HepG2 (cell line): ENCODE measurements at regions not wholly inside any gene's neighbourhood (a gene's known extent, or its start where the extent isn't known, plus 50 kb on each side); places are given as distances from the start of the nearest gene placed in this dataset.

Experiments used
- ATAC-seq: fragments of 200-7000 bp; cut with Tn5 transposase; 3 replicates; pipeline ENCODE4 v1.9.1; 2020; ENCODE audit warnings: mild to moderate bottlenecking, moderate library complexity
- BruUV-seq: library from RNA; stranded (reverse); fragments of 400-500 nt; replicated peaks from 2 replicates; lab custom pipeline; 2021; lab: Mats Ljungman, UMichigan
- CTCF ChIA-PET: fragments of 300-600 bp; formaldehyde crosslinking; extraction: SDS; loops from one replicate; lab custom pipeline; 2021; ENCODE audit warnings: low total read pairs, inconsistent platforms, low intra/inter-chr PET ratio; lab: Yijun Ruan, JAX
- POLR2A ChIA-PET: fragments of 350-600 bp; sonication (Branson Sonifier 250); formaldehyde crosslinking; loops from one replicate; lab custom pipeline; 2020; ENCODE audit warnings: antibody characterized with exemption, inconsistent platforms; lab: Yijun Ruan, JAX
- DNase-seq: peaks from one replicate; pipeline ENCODE4 v3.0.0-alpha.2; 2015; ENCODE audit warnings: low spot score
- FAIRE-seq: peaks from 3 replicates; lab custom pipeline; 2011; peaks lifted over from hg19 to GRCh38; lab: Jason Lieb, UNC
- H2AFZ ChIP-seq: one replicate; pipeline ENCODE4 v1.6.1; 2011; ENCODE audit warnings: low read length, inconsistent platforms
- H3K27ac ChIP-seq: fragments of 300-600 bp; 3 replicates; pipeline ENCODE4 v1.8.0; 2011; ENCODE audit warnings: mixed run types, mild to moderate bottlenecking, mixed read lengths, low read length, inconsistent platforms; ENCODE audit not compliant: insufficient read depth; ENCODE audit errors: extremely low read length
- H3K27me3 ChIP-seq, 2 experiments: fragments of 200-600 bp in 1 of 2; 2 replicates in 1 of 2; 3 replicates in 1 of 2; pipeline versions ENCODE4 v1.6.0 to v1.8.0; 2011; ENCODE audit warnings: low read length in 2 of 2, mild to moderate bottlenecking in 2 of 2, moderate library complexity in 2 of 2, inconsistent platforms in 1 of 2; ENCODE audit not compliant: insufficient read depth in 2 of 2, control insufficient read depth in 1 of 2
- H3K36me3 ChIP-seq, 2 experiments: fragments of 200-600 bp in 1 of 2; replicated peaks in 1 of 2; 2 replicates in 1 of 2; 3 replicates in 1 of 2; pipeline versions ENCODE4 v1.5.1 to v1.8.0; 2011; ENCODE audit warnings: low read length in 2 of 2, inconsistent platforms in 1 of 2; ENCODE audit not compliant: insufficient read depth in 2 of 2, control insufficient read depth in 1 of 2
- H3K4me1 ChIP-seq: 2 replicates; pipeline ENCODE4 v1.5.1; 2012; ENCODE audit warnings: low read length, inconsistent platforms; ENCODE audit not compliant: insufficient read depth
- H3K4me2 ChIP-seq: 2 replicates; pipeline ENCODE4 v1.6.0; 2011; ENCODE audit warnings: low read depth, low read length, inconsistent platforms
- H3K4me3 ChIP-seq, 3 experiments: fragments of 200-600 bp in 1 of 3; sonication (generic), shearing (Covaris generic) in 1 of 3; replicated peaks in 1 of 3; 2 replicates each; pipeline ENCODE4 v1.5.1; 2011 to 2016; ENCODE audit warnings: low read length in 3 of 3, inconsistent platforms in 2 of 3, low read depth in 2 of 3, mild to moderate bottlenecking in 2 of 3, control low read depth in 1 of 3, mixed read lengths in 1 of 3; ENCODE audit not compliant: insufficient read depth in 1 of 3
- H3K79me2 ChIP-seq: one replicate; pipeline ENCODE4 v1.6.1; 2011; ENCODE audit warnings: low read length, inconsistent platforms; ENCODE audit not compliant: insufficient read depth
- H3K9ac ChIP-seq: 2 replicates; pipeline ENCODE4 v1.6.0; 2011; ENCODE audit warnings: mild to moderate bottlenecking, low read depth, low read length, inconsistent platforms; ENCODE audit not compliant: insufficient read depth
- H3K9me3 ChIP-seq: 2 replicates; pipeline ENCODE4 v1.5.1; 2012; ENCODE audit warnings: mild to moderate bottlenecking, low read length
- H4K20me1 ChIP-seq: 2 replicates; pipeline ENCODE4 v1.6.0; 2011; ENCODE audit warnings: inconsistent platforms, mild to moderate bottlenecking, low read length, moderate library complexity; ENCODE audit not compliant: insufficient read depth
- NCOA1 ChIP-seq: sonication (generic); formaldehyde crosslinking; IDR thresholded peaks from 2 replicates; pipeline ENCODE4 v1.9.0; 2021; ENCODE audit warnings: missing genetic modification reagents
- NR2F2 ChIP-seq: IDR thresholded peaks from 2 replicates; pipeline ENCODE4 v1.6.1; 2012; ENCODE audit warnings: low read depth, inconsistent platforms, borderline replicate concordance
- PHF8 ChIP-seq: sonication (generic); formaldehyde crosslinking; IDR thresholded peaks from 2 replicates; pipeline ENCODE4 v1.5.0; 2020; ENCODE audit warnings: missing genetic modification reagents
- TEAD3 ChIP-seq: optimal IDR thresholded peaks from 2 replicates; pipeline ENCODE3; 2016; ENCODE audit warnings: borderline replicate concordance
- ZBTB21 ChIP-seq: sonication (generic); formaldehyde crosslinking; IDR thresholded peaks from 2 replicates; pipeline ENCODE4 v1.4.0; 2020; ENCODE audit warnings: missing genetic modification reagents
- ZNF333 ChIP-seq: sonication (generic); formaldehyde crosslinking; IDR thresholded peaks from 2 replicates; pipeline ENCODE4 v1.4.0; 2020; ENCODE audit warnings: mild to moderate bottlenecking, missing genetic modification reagents, borderline replicate concordance
- ZNF503 ChIP-seq: sonication (generic); formaldehyde crosslinking; IDR thresholded peaks from 2 replicates; pipeline ENCODE4 v1.4.0; 2020; ENCODE audit warnings: missing genetic modification reagents
- ZNF788 ChIP-seq: sonication (generic); formaldehyde crosslinking; IDR thresholded peaks from 2 replicates; pipeline ENCODE4 v1.5.0; 2020; ENCODE audit warnings: mild to moderate bottlenecking, missing genetic modification reagents, borderline replicate concordance
- WGBS: methylation state at CpG from one replicate; pipeline ENCODE4 v1.1.6; 2017; ENCODE audit warnings: low lambda C conversion rate; 5-methylcytosine and 5-hydroxymethylcytosine counted together
- in situ Hi-C: cut with HindIII; loops from 2 replicates; pipeline ENCODE4 v1.10.0; 2017; ENCODE audit warnings: low pct_unique_long_range_greater_than_20kb; ENCODE audit not compliant: extremely low pct_ligation_motif_present
- intact Hi-C: fragments of 100-400 bp; cut with micrococcal nuclease; formaldehyde crosslinking; loops from one replicate; pipeline ENCODE4 v1.10.0; 2022; ENCODE audit not compliant: unreplicated experiment
- TF ChIP-seq, protein P1 (sequence below): fragments of 450-650 bp; IDR thresholded peaks from 2 replicates; pipeline ENCODE4 v1.6.1; 2017; ENCODE audit warnings: mild to moderate bottlenecking

GRCh38 chr18:54529444-54529843, 61.6 kb upstream of the DYNAP start:
- BruUV-seq, result no TSS peak
- TF ChIP-seq NCOA1 (CRISPR knock-in tag) (no peak), NR2F2 (no peak), ZNF788 (CRISPR knock-in tag) (no peak), ZNF333 (CRISPR knock-in tag) (no peak), ZBTB21 (no peak), ZNF503 (CRISPR knock-in tag) (no peak), PHF8 (no peak), TEAD3 (CRISPR knock-in tag) (no peak)
- TF ChIP-seq, protein P1, sequence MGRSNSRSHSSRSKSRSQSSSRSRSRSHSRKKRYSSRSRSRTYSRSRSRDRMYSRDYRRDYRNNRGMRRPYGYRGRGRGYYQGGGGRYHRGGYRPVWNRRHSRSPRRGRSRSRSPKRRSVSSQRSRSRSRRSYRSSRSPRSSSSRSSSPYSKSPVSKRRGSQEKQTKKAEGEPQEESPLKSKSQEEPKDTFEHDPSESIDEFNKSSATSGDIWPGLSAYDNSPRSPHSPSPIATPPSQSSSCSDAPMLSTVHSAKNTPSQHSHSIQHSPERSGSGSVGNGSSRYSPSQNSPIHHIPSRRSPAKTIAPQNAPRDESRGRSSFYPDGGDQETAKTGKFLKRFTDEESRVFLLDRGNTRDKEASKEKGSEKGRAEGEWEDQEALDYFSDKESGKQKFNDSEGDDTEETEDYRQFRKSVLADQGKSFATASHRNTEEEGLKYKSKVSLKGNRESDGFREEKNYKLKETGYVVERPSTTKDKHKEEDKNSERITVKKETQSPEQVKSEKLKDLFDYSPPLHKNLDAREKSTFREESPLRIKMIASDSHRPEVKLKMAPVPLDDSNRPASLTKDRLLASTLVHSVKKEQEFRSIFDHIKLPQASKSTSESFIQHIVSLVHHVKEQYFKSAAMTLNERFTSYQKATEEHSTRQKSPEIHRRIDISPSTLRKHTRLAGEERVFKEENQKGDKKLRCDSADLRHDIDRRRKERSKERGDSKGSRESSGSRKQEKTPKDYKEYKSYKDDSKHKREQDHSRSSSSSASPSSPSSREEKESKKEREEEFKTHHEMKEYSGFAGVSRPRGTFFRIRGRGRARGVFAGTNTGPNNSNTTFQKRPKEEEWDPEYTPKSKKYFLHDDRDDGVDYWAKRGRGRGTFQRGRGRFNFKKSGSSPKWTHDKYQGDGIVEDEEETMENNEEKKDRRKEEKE, result no peak
- H3K36me3 ChIP-seq, result no peaks in the 10 kb centered on the region
- no peak overlapping the region for H3K4me2 ChIP-seq
- POLR2A ChIA-PET, result no interaction called here
- no peak overlapping the region for H3K9ac ChIP-seq
- no peaks in the 10 kb centered on the region for H4K20me1 ChIP-seq
- DNase-seq (no peak), ATAC-seq (no peak), FAIRE-seq (no peak)
- no peaks in the 10 kb centered on the region for H3K79me2 ChIP-seq
- 4% methylated on average over 2 of the region's 2 CpGs for WGBS
- no peak overlapping the region for H3K4me3 ChIP-seq
- in situ Hi-C loops (no loop called here), intact Hi-C loops (no loop called here)
- no peaks in the 10 kb centered on the region for H3K9me3 ChIP-seq
- H3K27ac ChIP-seq, result no peak overlapping the region
- no peak overlapping the region for H2AFZ ChIP-seq
- H3K4me1 ChIP-seq, result no peaks in the 10 kb centered on the region
- no peaks in the 10 kb centered on the region for H3K27me3 ChIP-seq
- CTCF ChIA-PET, result no interaction called here
